ENCODE measurements at regions not wholly inside any gene's neighbourhood (a gene's known extent, or its start where the extent isn't known, plus 50 kb on each side); places are given as distances from the start of the nearest gene placed in this dataset.

GRCh38 chr21:43275421-43276211 lies 106.8 kb downstream of the CRYAA start:
- TF ChIP-seq SMC3 (IDR thresholded peaks at IDR 0.05; ENCODE audit: low read depth, low read length) = no peak
- TF ChIP-seq JUND (IDR thresholded peaks at IDR 0.05) = no peak
- no peak for TF ChIP-seq CHD2 (IDR thresholded peaks at IDR 0.05; ENCODE audit: low read length, partially characterized antibody)
- TF ChIP-seq MEF2A (IDR thresholded peaks at IDR 0.05; ENCODE audit: borderline replicate concordance, low read depth) = no peak
- Histone ChIP-seq H3K4me3 (ENCODE audit: low read depth in 2 of 2, low read length in 1 of 2) (no peak overlapping the region), H3K4me1 (ENCODE audit: control insufficient read depth in 1 of 2, insufficient read depth in 2 of 2, low read depth in 1 of 2, low read length in 1 of 2) (peaks cover 0 to 60% of the 10 kb centered on the region in 2 experiments; a peak in 1 of 4 replicates), H3F3A (replicated peaks; ENCODE audit: insufficient read depth) (no peaks in the 10 kb centered on the region), H2AFZ (ENCODE audit: low read depth) (no peak overlapping the region), H3K9me2 (no peaks in the 10 kb centered on the region), H3K27ac (ENCODE audit: low read depth in 2 of 2, low read length in 1 of 2) (peak overlapping the region in 1 of 2 experiments; percentile 55; a peak in 1 of 4 replicates), H3K79me2 (ENCODE audit: insufficient read depth) (no peaks in the 10 kb centered on the region), H3K36me3 (replicated peaks in 1 of 2; ENCODE audit: control insufficient read depth in 1 of 2, insufficient read depth in 2 of 2, low read length in 1 of 2) (no peaks in the 10 kb centered on the region), H3K9me3 (no peaks in the 10 kb centered on the region), H3K4me2 (no peak overlapping the region), H3K27me3 (ENCODE audit: insufficient read depth) (no peaks in the 10 kb centered on the region; the same call in 1 of the 2 replicates), H3K9ac (no peak overlapping the region), H4K20me1 (ENCODE audit: insufficient read depth) (no peaks in the 10 kb centered on the region)
- 85% methylated on average over 4 of the region's 6 CpGs for WGBS (ENCODE audit: low lambda C conversion rate)
- CTCF ChIA-PET = interaction anchor here (0.6 kb wide), 1 partner anchor 481 kb away, joined by 3 read pairs; no protein-coding TSS in a partner anchor
- POLR2A ChIA-PET = no interaction called here
- DNase-seq = no peak

GRCh38 chr21:43274946-43275310 lies 106.1 kb downstream of the CRYAA start:
- CTCF ChIA-PET = interaction anchor here (0.6 kb wide), 1 partner anchor 482 kb away, joined by 3 read pairs; no protein-coding TSS in a partner anchor
- no peaks in the 10 kb centered on the region for H3K36me3 ChIP-seq (replicated peaks in 1 of 2; ENCODE audit: control insufficient read depth in 1 of 2, insufficient read depth in 2 of 2, low read length in 1 of 2)
- no peaks in the 10 kb centered on the region for H3K9me3 ChIP-seq
- H3K79me2 ChIP-seq (ENCODE audit: insufficient read depth) = no peaks in the 10 kb centered on the region
- H3K27ac ChIP-seq (ENCODE audit: low read depth in 2 of 2, low read length in 1 of 2) = peak overlapping the region in 1 of 2 experiments; percentile 55; a peak in 1 of 4 replicates
- H4K20me1 ChIP-seq (ENCODE audit: insufficient read depth) = no peaks in the 10 kb centered on the region
- 15% methylated on average over 2 of the region's 6 CpGs for WGBS (ENCODE audit: low lambda C conversion rate)
- POLR2A ChIA-PET = no interaction called here
- H3K27me3 ChIP-seq (ENCODE audit: insufficient read depth) = no peaks in the 10 kb centered on the region; the same call in 1 of the 2 replicates
- peak; percentile 72 for DNase-seq
- no peak overlapping the region for H3K4me3 ChIP-seq (ENCODE audit: low read depth in 2 of 2, low read length in 1 of 2)
- TF ChIP-seq IRF3 (IDR thresholded peaks at IDR 0.05; ENCODE audit: low read depth, low read length) (no peak), FOSL2 (IDR thresholded peaks at IDR 0.05; ENCODE audit: borderline replicate concordance, low read depth) (no peak), MEF2A (IDR thresholded peaks at IDR 0.05; ENCODE audit: borderline replicate concordance, low read depth) (no peak)
- no peaks in the 10 kb centered on the region for H3K9me2 ChIP-seq
- no peak overlapping the region for H3K4me2 ChIP-seq
- H3K4me1 ChIP-seq (ENCODE audit: control insufficient read depth in 1 of 2, insufficient read depth in 2 of 2, low read depth in 1 of 2, low read length in 1 of 2) = peaks cover 0 to 67% of the 10 kb centered on the region in 2 experiments; a peak in 2 of 4 replicates
- no peak overlapping the region for H3K9ac ChIP-seq
- H3F3A ChIP-seq (replicated peaks; ENCODE audit: insufficient read depth) = no peaks in the 10 kb centered on the region
- H2AFZ ChIP-seq (ENCODE audit: low read depth) = no peak overlapping the region

GRCh38 chr21:43274022-43274945 lies 105.5 kb downstream of the CRYAA start:
- Histone ChIP-seq H2AFZ (ENCODE audit: low read depth) (no peak overlapping the region), H3K9me3 (no peaks in the 10 kb centered on the region), H3F3A (replicated peaks; ENCODE audit: insufficient read depth) (no peaks in the 10 kb centered on the region), H3K36me3 (replicated peaks in 1 of 2; ENCODE audit: control insufficient read depth in 1 of 2, insufficient read depth in 2 of 2, low read length in 1 of 2) (no peaks in the 10 kb centered on the region), H3K4me3 (ENCODE audit: low read depth in 2 of 2, low read length in 1 of 2) (no peak overlapping the region), H3K27me3 (ENCODE audit: insufficient read depth) (no peaks in the 10 kb centered on the region; the same call in 1 of the 2 replicates), H3K4me2 (no peak overlapping the region), H3K9me2 (no peaks in the 10 kb centered on the region), H3K9ac (no peak overlapping the region), H3K27ac (ENCODE audit: low read depth in 2 of 2, low read length in 1 of 2) (peak overlapping the region in 1 of 2 experiments; percentile 55; a peak in 2 of 4 replicates), H4K20me1 (ENCODE audit: insufficient read depth) (no peaks in the 10 kb centered on the region), H3K79me2 (ENCODE audit: insufficient read depth) (no peaks in the 10 kb centered on the region), H3K4me1 (ENCODE audit: control insufficient read depth in 1 of 2, insufficient read depth in 2 of 2, low read depth in 1 of 2, low read length in 1 of 2) (peaks cover 0 to 73% of the 10 kb centered on the region in 2 experiments; a peak in 2 of 4 replicates)
- no peak for DNase-seq
- CTCF ChIA-PET = no interaction called here
- 75% methylated on average over 18 of the region's 21 CpGs for whole genome bisulfite sequencing (ENCODE audit: low lambda C conversion rate)
- POLR2A ChIA-PET = no interaction called here
- TF ChIP-seq REST (IDR thresholded peaks at IDR 0.05; ENCODE audit: low read depth, low read length) (no peak), ZBTB33 (IDR thresholded peaks at IDR 0.05; ENCODE audit: borderline replicate concordance, low read depth) (no peak), FOXJ3 (CRISPR knock-in tag; IDR thresholded peaks at IDR 0.05) (no peak)

Data from SK-N-SH (cell line).